ENCODE measurements at regions not wholly inside any gene's neighbourhood (a gene's known extent, or its start where the extent isn't known, plus 50 kb on each side); places are given as distances from the start of the nearest gene placed in this dataset.

DNA sequence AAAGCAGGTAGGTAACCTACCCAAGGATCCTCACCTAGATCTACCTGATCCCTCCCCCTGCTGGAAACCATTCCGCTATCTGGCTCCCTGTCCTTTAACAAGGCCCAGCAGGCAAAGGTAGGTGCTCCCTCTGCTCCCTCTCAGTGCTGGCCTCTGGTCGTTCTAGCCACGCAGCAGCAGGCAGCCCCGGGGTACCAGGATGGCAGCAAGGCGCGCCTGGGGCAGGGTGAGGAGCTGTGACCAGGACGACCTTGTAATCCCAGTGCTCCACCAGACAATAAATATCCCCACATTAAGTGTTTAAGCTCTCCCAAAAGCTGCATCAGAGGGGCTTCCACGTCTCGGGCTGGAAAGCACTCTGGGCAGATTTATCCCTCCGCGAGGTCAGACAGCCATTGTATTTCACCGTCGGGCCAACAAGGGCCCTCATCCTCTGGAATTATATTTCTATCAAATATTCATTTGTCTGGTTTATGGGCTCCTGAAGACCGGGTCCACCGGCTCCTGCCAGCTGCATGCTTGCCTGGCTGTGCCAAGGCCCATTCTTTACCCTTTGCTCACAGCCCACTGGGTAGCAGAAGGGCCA is 81.3 kb downstream of the CHST1 start:
- Histone ChIP-seq H3K56ac (ENCODE audit: insufficient read length, low read depth, low read length) (no peak overlapping the region), H4K20me1 (ENCODE audit: control insufficient read depth, insufficient read depth, insufficient read length) (no peaks in the 10 kb centered on the region), H3K79me2 (ENCODE audit: insufficient read depth, low read length) (no peaks in the 10 kb centered on the region), H3K27ac (ENCODE audit: insufficient read length, low read depth, low read length) (no peak overlapping the region), H3K4me1 (ENCODE audit: insufficient read depth, low read length) (no peaks in the 10 kb centered on the region), H3K79me1 (ENCODE audit: insufficient read depth, low read depth, low read length, poor library complexity, severe bottlenecking) (no peaks in the 10 kb centered on the region), H3T11ph (ENCODE audit: low read length) (no peak overlapping the region), H4K91ac (ENCODE audit: insufficient read length, low read depth, low read length) (no peak overlapping the region), H3K23ac (ENCODE audit: insufficient read length, low read depth, low read length) (no peak overlapping the region), H3K4ac (ENCODE audit: low read depth, low read length) (no peak overlapping the region), H2BK12ac (ENCODE audit: insufficient read length, low read depth, low read length) (no peak overlapping the region), H3K9ac (ENCODE audit: extremely low read depth, insufficient read length, low read length) (no peak overlapping the region), H3K4me2 (ENCODE audit: insufficient read depth, insufficient read length, low read length) (no peak overlapping the region), H4K8ac (replicated peaks; ENCODE audit: insufficient read length, low read depth, low read length) (no peak overlapping the region), H2AFZ (ENCODE audit: low read length) (no peak overlapping the region), H3K18ac (ENCODE audit: insufficient read length, low read depth, low read length) (no peak overlapping the region), H3K9me3 (ENCODE audit: control insufficient read depth, low read depth, low read length) (no peaks in the 10 kb centered on the region), H3K23me2 (ENCODE audit: insufficient read length, low read depth, low read length, poor library complexity, severe bottlenecking) (no peaks in the 10 kb centered on the region), H2BK15ac (ENCODE audit: low read depth, low read length) (no peak overlapping the region), H2AK5ac (ENCODE audit: insufficient read length, low read length) (no peak overlapping the region), H3K27me3 (ENCODE audit: insufficient read depth, low read length) (no peaks in the 10 kb centered on the region), H3K14ac (ENCODE audit: insufficient read depth, low read length) (no peak overlapping the region; the same call in 1 of the 2 replicates), H2BK5ac (ENCODE audit: insufficient read length, low read length) (no peak overlapping the region), H4K5ac (ENCODE audit: insufficient read length, low read depth, low read length) (no peak overlapping the region), H2BK120ac (ENCODE audit: low read depth, low read length, poor library complexity, severe bottlenecking) (no peak overlapping the region), H2BK20ac (ENCODE audit: low read depth, low read length, poor library complexity, severe bottlenecking) (no peak overlapping the region)
- Mint-ChIP-seq H3K4me1 (no peaks in the 10 kb centered on the region), H3K27ac (no peak overlapping the region), H3K36me3 (ENCODE audit: insufficient read depth in 1 of 3, low read depth in 3 of 3) (no peaks in the 10 kb centered on the region), H3K4me3 (no peak overlapping the region), H3K9me3 (no peaks in the 10 kb centered on the region), H3K27me3 (ENCODE audit: low read depth) (peaks cover 43% of the 10 kb centered on the region)
- no CpG with 5 or more reads among the region's 15 CpGs for WGBS (ENCODE audit: extremely low coverage, insufficient read length, low lambda C conversion rate)
- no peak for DNase-seq
- TF ChIP-seq CTCF (conservative IDR thresholded peaks at IDR 0.05) = no peak

All from H9 (cell line).